ENCODE measurements at regions not wholly inside any gene's neighbourhood (a gene's known extent, or its start where the extent isn't known, plus 50 kb on each side); places are given as distances from the start of the nearest gene placed in this dataset.

DNA sequence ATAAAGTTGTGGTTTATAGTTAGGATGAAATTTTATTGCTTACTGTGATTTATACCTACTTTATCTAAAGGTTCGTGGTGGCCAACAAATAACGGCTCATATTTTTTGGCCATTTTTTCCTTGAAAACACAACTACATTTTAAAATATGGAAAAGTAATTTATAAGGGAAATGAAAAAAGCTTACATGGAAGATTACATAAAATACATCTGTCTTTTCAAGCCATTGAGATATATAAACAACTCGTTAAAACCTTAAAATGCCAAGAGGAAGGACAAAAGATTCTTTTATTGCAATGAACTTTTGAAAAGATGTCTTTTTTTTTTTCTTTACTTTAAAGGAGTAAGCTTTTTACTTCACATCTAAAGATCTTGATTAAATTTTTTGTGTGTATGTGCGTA lies 55.4 kb upstream of the EYA4 start:
- no peak for DNase-seq (ENCODE audit: low read depth)

DNA sequence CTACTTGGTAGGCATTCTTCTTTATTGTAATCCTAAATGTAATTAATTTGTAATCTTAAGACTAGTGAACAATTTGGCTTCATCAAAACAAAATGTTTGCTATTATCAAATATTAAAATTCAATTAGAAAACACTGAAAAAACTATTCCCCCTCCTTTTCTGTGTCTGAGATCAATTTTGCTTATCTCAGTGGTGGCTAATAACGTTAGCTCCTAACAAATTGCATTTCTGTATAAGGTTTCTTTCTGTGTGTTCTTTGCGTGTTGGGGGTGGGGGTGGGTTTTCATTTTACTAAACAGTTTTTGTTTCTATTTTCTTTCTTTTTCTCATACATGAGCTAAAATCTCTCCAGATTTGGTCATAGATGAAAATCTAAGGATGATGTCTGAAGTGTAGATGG lies 54.0 kb upstream of the EYA4 start:
- no peak for DNase-seq (ENCODE audit: low read depth)

GRCh38 chr6:133187657-133188453 lies 53.3 kb upstream of the EYA4 start:
- DNase-seq (ENCODE audit: low read depth), result no peak

GRCh38 chr6:133190912-133191311 lies 50.2 kb upstream of the EYA4 start:
- DNase-seq (ENCODE audit: low read depth), result no peak

GRCh38 chr6:133191323-133191722 lies 49.8 kb upstream of the EYA4 start:
- no peak for DNase-seq (ENCODE audit: low read depth)
